ENCODE measurements at regions not wholly inside any gene's neighbourhood (a gene's known extent, or its start where the extent isn't known, plus 50 kb on each side); places are given as distances from the start of the nearest gene placed in this dataset.

GRCh38 chr9:1154739-1155138 is 104.6 kb downstream of the DMRT2 start:
- no peaks in the 10 kb centered on the region for H3K27me3 ChIP-seq (ENCODE audit: control insufficient read depth in 4 of 4, insufficient read depth in 4 of 4, low read length in 3 of 4)

More at GRCh38 chr9:1154739-1155138, 104.6 kb downstream of the DMRT2 start:
- Histone ChIP-seq H3K27ac (ENCODE audit: low read depth in 1 of 2, low read length in 2 of 2) (no peak overlapping the region), H3K9me3 (ENCODE audit: control insufficient read depth in 4 of 4, low read length in 3 of 4) (no peaks in the 10 kb centered on the region), H3K36me3 (ENCODE audit: control insufficient read depth in 4 of 4, insufficient read depth in 3 of 4, low read depth in 1 of 4, low read length in 3 of 4) (no peaks in the 10 kb centered on the region), H3K4me1 (ENCODE audit: control insufficient read depth in 4 of 4, insufficient read depth in 4 of 4, low read length in 3 of 4) (peaks cover 0 to 2% (median 0%) of the 10 kb centered on the region in 4 donors), H3K9ac (ENCODE audit: low read depth in 1 of 2, low read length in 2 of 2) (no peak overlapping the region), H3K4me3 (ENCODE audit: low read depth in 1 of 3, low read length in 3 of 3) (no peak overlapping the region)
- WGBS, result 80% methylated on average over 1 of the region's 1 CpG
- TF ChIP-seq FOXA2 (IDR thresholded peaks at IDR 0.05), result no peak
- TF ChIP-seq ZBTB33 (IDR thresholded peaks at IDR 0.05), result no peak
- TF ChIP-seq RXRA (IDR thresholded peaks at IDR 0.05), result no peak
- TF ChIP-seq JUND (IDR thresholded peaks at IDR 0.05), result no peak
- no peak for TF ChIP-seq GABPA (IDR thresholded peaks at IDR 0.05 in 1 of 2, conservative IDR thresholded peaks at IDR 0.05 in 1 of 2)
- no peak for TF ChIP-seq HNF4G (IDR thresholded peaks at IDR 0.05)
- TF ChIP-seq YY1 (IDR thresholded peaks at IDR 0.05), result no peak
- no peak for TF ChIP-seq TAF1 (conservative IDR thresholded peaks at IDR 0.05)
- no peak for TF ChIP-seq FOXA1 (IDR thresholded peaks at IDR 0.05)
- no peak for TF ChIP-seq NR2F2 (IDR thresholded peaks at IDR 0.05)
- TF ChIP-seq RAD21 (IDR thresholded peaks at IDR 0.05), result no peak
- no peak for TF ChIP-seq MAX (IDR thresholded peaks at IDR 0.05)
- no peak for TF ChIP-seq EGR1 (IDR thresholded peaks at IDR 0.05; ENCODE audit: low read depth in 2 of 2)
- no peak for TF ChIP-seq REST (IDR thresholded peaks at IDR 0.05)
- TF ChIP-seq SP1 (IDR thresholded peaks at IDR 0.05), result no peak
- TF ChIP-seq, protein P1, sequence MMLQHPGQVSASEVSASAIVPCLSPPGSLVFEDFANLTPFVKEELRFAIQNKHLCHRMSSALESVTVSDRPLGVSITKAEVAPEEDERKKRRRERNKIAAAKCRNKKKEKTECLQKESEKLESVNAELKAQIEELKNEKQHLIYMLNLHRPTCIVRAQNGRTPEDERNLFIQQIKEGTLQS (IDR thresholded peaks at IDR 0.05), result no peak
- TF ChIP-seq HNF4A (conservative IDR thresholded peaks at IDR 0.05), result no peak
- TF ChIP-seq CTCF (IDR thresholded peaks at IDR 0.05; ENCODE audit: low read depth, low read length, missing input control), result no peak
- no peak for DNase-seq (ENCODE audit: low spot score)

Data from liver (tissue), 8 donors.